ENCODE measurements at regions not wholly inside any gene's neighbourhood (a gene's known extent, or its start where the extent isn't known, plus 50 kb on each side); places are given as distances from the start of the nearest gene placed in this dataset.

GRCh38 chr15:77715860-77716259, 83.1 kb upstream of the LINGO1 start:
- DNase-seq, result peak in 1 of 2 donors; percentile 12
- ATAC-seq, result peak; percentile 88
- intact Hi-C loops (cut with DNase I, micrococcal nuclease), result no loop called here

DNA sequence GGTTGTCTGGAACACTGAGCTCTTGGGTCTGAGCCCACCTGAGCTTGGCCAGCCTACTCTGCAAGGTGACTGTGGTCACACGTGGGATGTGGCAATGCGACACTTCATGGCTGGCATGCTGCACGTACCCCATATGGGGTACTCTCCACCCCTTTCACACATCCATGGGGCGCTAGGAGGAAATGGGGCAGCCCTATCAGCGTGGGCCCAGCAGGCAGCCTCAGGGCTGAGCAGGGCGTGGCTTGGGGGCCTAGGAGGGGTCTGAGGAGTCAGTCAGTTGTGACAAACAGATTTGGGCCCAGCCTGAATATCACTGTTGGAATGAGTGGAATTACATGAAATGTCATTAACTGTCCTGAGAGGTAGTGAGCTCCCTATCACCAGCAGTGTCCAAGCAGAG, 82.3 kb upstream of the LINGO1 start:
- DNase-seq (no peak), ATAC-seq (no peak)
- intact Hi-C loops (cut with DNase I, micrococcal nuclease), result no loop called here

DNA sequence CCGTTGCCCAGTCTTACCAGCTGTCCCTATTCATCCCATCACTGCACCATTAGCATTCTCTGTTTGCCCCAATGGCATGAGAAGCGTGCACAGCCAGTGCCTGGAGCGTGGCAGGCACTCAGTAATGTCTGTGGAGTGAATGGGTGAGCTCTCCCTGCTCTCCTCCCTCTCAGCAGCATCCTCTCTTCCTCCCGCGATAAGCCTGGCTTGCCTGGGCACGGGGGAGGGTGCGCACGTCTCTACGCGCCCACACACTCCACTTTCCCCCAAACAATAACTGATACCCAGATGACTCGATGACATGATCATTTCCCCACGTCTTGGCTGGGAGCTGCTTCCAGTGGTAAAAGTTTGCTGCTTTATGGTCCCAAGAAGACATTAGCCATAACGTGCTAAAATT, 81.8 kb upstream of the LINGO1 start:
- intact Hi-C loops (cut with DNase I, micrococcal nuclease), result no loop called here
- ATAC-seq, result no peak
- no peak for DNase-seq

DNA sequence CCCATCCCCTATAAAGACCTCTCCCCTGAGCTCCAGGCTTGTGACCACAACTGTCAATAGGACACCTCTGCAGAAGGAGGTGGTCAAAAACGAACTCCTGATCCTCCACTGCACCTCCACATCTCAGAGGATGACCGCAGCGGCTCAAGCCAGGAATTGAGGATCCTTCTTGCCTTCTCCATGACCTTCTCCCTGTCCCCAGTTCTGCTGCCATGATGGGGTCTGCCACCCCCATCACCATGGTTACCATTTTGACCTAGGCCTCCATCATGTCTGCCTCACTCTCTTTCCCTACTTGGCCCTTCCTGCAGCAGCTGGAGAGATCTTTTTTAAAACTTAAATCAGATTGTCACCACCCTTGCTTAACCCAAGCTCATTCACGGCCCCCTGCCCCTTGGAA, 81.3 kb upstream of the LINGO1 start:
- intact Hi-C loops (cut with DNase I, micrococcal nuclease), result no loop called here
- ATAC-seq (no peak), DNase-seq (no peak)

DNA sequence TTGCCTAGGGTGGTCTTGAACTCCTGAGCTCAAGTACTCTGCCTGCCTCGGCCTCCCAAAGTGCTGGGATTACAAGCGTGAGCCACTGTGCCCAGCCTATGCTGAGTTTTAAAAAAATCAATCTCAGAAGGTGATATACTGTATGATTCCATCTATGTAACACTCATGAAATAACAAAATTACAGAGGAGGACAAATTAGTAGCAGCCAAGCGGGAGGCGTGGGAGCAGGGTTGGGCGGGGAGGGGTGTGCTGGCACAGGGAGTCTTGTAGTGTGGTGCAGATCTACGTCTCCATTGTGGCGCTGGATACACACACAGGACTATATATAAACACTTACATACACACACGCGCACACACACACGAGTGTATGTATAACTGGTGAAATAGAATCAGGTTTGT, 80.6 kb upstream of the LINGO1 start:
- ATAC-seq (no peak), DNase-seq (no peak)
- intact Hi-C loops (cut with DNase I, micrococcal nuclease), result no loop called here

GRCh38 chr15:77712438-77712837, 79.7 kb upstream of the LINGO1 start:
- ATAC-seq, result no peak
- intact Hi-C loops (cut with DNase I, micrococcal nuclease), result no loop called here
- DNase-seq, result no peak

DNA sequence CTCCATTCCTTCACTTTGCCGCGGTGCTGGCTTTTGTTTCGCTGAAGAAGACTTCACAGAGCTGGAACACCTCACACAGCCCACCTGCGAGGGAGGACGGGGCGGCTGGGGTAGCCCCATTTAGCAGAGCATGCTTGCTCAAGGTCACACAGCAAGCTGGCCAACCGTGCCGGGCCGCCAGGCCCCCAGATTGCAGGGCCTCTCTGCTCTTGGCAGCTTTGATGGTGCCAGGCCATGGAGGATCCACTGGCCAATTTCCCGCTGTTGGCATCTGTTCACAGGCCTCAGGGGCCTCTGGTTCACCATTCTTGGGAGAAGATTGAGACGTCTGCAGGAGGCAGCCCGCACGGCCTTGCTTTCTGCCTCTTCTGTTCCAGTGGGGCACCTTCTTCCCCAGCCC, 77.9 kb upstream of the LINGO1 start:
- ATAC-seq, result no peak
- intact Hi-C loops (cut with DNase I, micrococcal nuclease), result no loop called here
- no peak for DNase-seq

DNA sequence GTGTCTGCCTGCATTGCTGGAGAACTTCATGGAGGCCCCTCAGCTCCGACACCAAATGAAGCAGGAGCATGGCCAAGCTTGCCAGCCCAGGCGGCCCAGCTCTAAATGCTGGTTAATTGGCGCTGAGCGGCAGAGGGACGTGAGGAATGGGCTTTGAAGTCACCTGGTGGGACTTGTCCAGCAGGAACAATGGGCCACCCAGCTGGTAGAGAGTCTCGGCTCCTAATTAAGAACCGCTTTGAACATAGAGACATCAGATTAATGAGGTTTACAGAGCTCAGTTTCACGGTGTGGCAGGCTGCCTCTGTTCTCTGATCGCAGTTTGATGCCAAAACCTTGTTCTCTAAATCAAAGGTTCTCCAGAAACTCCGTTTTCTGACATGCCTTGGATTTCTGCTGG, 77.5 kb upstream of the LINGO1 start:
- ATAC-seq, result no peak
- intact Hi-C loops (cut with DNase I, micrococcal nuclease), result no loop called here
- DNase-seq, result no peak

- ATAC-seq (no peak), DNase-seq (no peak)
- intact Hi-C loops (cut with DNase I, micrococcal nuclease), result no loop called here
Measured at GRCh38 chr15:77709135-77709886, 76.6 kb upstream of the LINGO1 start.

DNA sequence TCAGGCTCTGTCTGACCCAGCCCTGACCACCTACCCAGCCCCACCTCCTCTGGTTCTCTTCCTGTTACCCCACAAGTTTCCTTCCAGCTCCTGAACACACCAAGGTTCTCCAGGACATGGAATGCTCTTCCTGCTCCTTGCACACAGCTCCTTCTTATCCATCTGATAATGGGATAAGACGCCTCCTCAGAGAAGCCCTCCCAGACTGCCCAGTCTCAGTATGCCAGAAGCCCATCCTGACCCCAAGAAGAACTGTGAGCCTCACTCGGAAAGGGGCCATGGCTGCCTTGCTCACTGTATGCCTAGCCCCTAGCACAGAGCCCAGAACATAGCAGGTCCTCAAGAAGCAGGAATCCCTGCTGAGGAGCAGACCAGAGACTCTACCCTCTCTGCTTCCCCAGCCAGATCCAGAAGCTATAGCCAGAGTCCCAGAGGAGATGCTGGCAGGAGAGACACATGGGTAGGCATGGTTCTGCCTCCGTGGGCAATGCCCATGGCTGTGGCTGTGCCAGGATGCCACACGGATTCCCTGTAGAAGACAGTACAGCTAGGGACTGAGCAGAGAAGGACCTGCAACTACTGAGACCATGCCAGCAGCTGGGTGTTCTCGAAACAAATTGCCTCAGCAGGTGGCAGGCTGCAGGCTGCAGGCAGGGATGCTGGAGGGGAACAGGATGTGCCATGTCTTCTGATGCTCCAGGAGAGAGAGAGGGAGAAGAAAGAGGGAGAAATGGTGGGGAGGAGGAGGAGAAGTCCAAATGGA, 74.0 kb upstream of the LINGO1 start:
- DNase-seq (no peak), ATAC-seq (no peak)
- intact Hi-C loops (cut with DNase I, micrococcal nuclease), result no loop called here

- ATAC-seq (peak; percentile 59), DNase-seq (peak in 1 of 2 donors; percentile 36)
- intact Hi-C loops (cut with DNase I, micrococcal nuclease), result no loop called here
Measured at GRCh38 chr15:77702211-77702957, 69.7 kb upstream of the LINGO1 start.

DNA sequence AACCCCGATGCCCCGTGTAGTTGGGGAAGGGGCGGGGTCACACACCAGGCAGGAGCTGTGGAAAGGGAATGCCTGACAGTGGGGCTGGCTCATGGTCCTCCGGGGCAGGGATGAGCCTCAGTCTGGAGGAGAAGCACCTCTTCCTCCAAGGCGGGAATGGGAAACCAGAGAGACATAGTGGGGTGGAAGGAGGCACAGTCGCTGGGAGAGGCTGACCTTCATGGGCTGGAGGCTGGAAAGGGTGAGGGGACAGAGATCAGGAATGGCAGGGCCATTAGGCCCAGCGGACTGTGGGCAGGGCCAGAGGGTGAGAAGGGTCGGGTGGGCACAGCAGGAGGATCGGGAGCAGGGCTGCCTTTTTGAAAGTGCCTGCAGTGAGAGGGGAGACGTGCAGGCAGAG, 65.8 kb upstream of the LINGO1 start:
- ATAC-seq (no peak), DNase-seq (no peak)
- intact Hi-C loops (cut with DNase I, micrococcal nuclease), result no loop called here

- ATAC-seq, result no peak
- intact Hi-C loops (cut with DNase I, micrococcal nuclease), result no loop called here
- DNase-seq, result no peak
Measured at GRCh38 chr15:77697893-77698292, 65.2 kb upstream of the LINGO1 start.

DNA sequence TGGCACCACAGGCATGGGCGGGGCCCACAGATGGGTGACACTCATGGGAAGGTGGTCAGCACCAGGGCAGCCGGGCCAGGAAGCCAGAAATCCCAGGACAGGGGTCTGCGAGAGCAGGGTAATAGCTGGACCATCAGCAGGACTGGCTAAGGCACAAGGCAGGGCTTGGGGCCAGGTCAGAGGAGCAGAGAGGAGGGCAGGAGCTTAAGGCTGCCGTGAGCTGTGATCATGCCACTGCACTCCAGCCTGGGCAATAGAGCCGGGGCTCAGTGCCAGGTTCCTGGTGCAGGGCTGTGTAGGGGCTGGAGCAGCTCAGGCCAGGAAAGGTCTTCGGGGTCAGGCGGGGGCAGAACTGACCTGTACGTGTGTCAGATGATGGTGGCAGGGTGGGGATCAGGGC, 64.2 kb upstream of the LINGO1 start:
- intact Hi-C loops (cut with DNase I, micrococcal nuclease), result no loop called here
- DNase-seq (no peak), ATAC-seq (no peak)

- no peak for DNase-seq
- intact Hi-C loops (cut with DNase I, micrococcal nuclease), result no loop called here
- no peak for ATAC-seq
Measured at GRCh38 chr15:77695961-77696582, 63.4 kb upstream of the LINGO1 start.

- intact Hi-C loops (cut with DNase I, micrococcal nuclease), result no loop called here
- no peak for ATAC-seq
- no peak for DNase-seq
Measured at GRCh38 chr15:77695548-77695947, 62.8 kb upstream of the LINGO1 start.

DNA sequence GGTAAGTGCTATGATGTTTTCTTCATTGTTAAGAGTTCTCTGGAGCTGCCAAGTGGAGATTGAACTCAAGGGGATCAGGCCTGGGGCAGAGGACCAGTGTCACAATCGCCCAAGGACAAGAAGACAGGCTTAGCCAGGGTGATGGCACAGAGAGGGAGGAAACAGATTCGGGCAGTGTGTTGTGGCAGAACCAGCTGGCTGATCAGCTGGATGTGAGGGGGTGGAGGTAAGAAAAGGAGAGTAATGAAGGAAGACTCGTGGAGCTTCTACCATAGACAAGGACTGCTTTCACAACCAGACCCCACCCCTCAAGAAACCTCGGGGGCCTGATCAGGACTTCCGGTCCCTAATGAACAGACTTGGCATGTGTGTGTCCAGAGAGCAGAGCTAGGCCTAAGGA, 60.9 kb upstream of the LINGO1 start:
- intact Hi-C loops (cut with DNase I, micrococcal nuclease), result no loop called here
- DNase-seq, result no peak
- no peak for ATAC-seq

- ATAC-seq (no peak), DNase-seq (no peak)
- intact Hi-C loops (cut with DNase I, micrococcal nuclease), result no loop called here
Measured at GRCh38 chr15:77692614-77693013, 59.9 kb upstream of the LINGO1 start.

DNA sequence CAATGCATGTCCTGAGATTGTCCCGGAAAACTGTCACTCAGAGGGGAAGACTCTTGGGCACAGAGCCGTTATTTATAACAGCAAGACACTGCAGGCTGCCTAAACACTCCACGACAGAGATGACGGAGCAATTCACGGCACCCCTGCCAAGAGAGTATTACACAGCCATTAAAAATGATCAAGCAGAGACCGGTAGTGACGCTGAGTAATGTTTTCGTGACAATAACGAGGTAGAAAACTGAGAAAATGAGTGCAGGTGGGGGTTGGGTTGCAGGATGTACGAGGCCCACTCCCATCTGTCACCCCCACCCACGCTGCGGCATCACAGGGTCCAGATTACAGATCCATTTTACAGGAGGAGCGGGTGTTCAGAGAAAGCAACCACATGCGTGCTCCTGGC, 58.9 kb upstream of the LINGO1 start:
- no peak for ATAC-seq

DNA sequence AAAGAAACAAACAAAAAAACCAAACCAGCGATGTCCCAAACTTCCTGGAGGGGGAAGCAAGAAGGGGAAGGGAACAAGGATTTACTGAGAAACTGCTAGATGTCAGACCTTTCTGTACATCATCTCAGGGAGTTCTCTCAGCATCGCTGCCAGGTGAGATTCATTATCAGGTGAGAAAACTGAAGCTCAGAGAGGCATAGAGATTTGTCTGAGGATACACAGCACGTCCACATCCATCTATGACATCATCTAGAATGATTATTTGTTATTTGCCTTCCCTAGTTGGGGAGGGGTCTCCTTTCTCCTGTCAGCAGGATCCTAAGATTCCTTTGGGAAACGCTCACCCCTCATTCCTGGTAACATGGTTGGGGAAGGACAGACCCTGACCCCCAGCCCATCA, 57.1 kb upstream of the LINGO1 start:
- DNase-seq (no peak), ATAC-seq (no peak)
- intact Hi-C loops (cut with DNase I, micrococcal nuclease), result no loop called here

More for the DNA sequence above, 58.9 kb upstream of the LINGO1 start:
- intact Hi-C loops (cut with DNase I, micrococcal nuclease), result no loop called here
- DNase-seq, result no peak
